Mesendoderm (in vitro differentiated cells): ENCODE measurements at regions not wholly inside any gene's neighbourhood (a gene's known extent, or its start where the extent isn't known, plus 50 kb on each side); places are given as distances from the start of the nearest gene placed in this dataset.

Source experiments
- DNase-seq: peaks from one replicate; pipeline ENCODE4 v3.0.0; 2013
- H2AK5ac ChIP-seq: 2 replicates; pipeline ENCODE4 v1.6.1; 2013; ENCODE audit warnings: low read length, inconsistent platforms
- H2BK120ac ChIP-seq: 2 replicates; pipeline ENCODE4 v1.6.1; 2013; ENCODE audit warnings: low read depth, mild to moderate bottlenecking, low read length, moderate library complexity, mixed read lengths
- H2BK15ac ChIP-seq: replicated peaks from 2 replicates; pipeline ENCODE4 v1.6.1; 2013; ENCODE audit warnings: low read depth, mild to moderate bottlenecking, moderate library complexity
- H2BK5ac ChIP-seq: 2 replicates; pipeline ENCODE4 v1.6.1; 2013; ENCODE audit warnings: low read length, inconsistent platforms
- H3K18ac ChIP-seq: 2 replicates; pipeline ENCODE4 v1.6.1; 2013; ENCODE audit warnings: mild to moderate bottlenecking, low read length, mixed read lengths
- H3K23ac ChIP-seq: one replicate; pipeline ENCODE4 v1.6.1; 2013; ENCODE audit warnings: low read length
- H3K27ac ChIP-seq: 2 replicates; pipeline ENCODE4 v1.5.1; 2013; ENCODE audit warnings: low read depth, mild to moderate bottlenecking, inconsistent platforms, low read length, moderate library complexity
- H3K27me3 ChIP-seq: 2 replicates; pipeline ENCODE4 v1.6.1; 2013; ENCODE audit warnings: low read length, control low read depth, mild to moderate bottlenecking, inconsistent platforms; ENCODE audit not compliant: insufficient read depth, poor library complexity
- H3K36me3 ChIP-seq: 2 replicates; pipeline ENCODE4 v1.6.1; 2013; ENCODE audit warnings: low read length, inconsistent platforms; ENCODE audit not compliant: control insufficient read depth, insufficient read depth
- H3K4ac ChIP-seq: one replicate; pipeline ENCODE4 v1.6.1; 2013; ENCODE audit warnings: low read depth, mild to moderate bottlenecking, low read length, moderate library complexity
- H3K4me1 ChIP-seq: 2 replicates; pipeline ENCODE4 v1.6.1; 2013; ENCODE audit warnings: low read depth, low read length, inconsistent platforms; ENCODE audit not compliant: control insufficient read depth
- H3K4me2 ChIP-seq: 2 replicates; pipeline ENCODE4 v1.6.1; 2013; ENCODE audit warnings: low read length
- H3K4me3 ChIP-seq: 2 replicates; pipeline ENCODE4 v1.5.1; 2013; ENCODE audit warnings: mild to moderate bottlenecking, low read length
- H3K56ac ChIP-seq: one replicate; pipeline ENCODE4 v1.6.1; 2013; ENCODE audit warnings: low read length
- H3K79me1 ChIP-seq: 2 replicates; pipeline ENCODE4 v1.6.1; 2013; ENCODE audit warnings: low read length, inconsistent platforms
- H3K79me2 ChIP-seq: 2 replicates; pipeline ENCODE4 v1.6.1; 2013; ENCODE audit warnings: mild to moderate bottlenecking, low read length; ENCODE audit not compliant: control insufficient read depth, insufficient read depth
- H3K9ac ChIP-seq: 2 replicates; pipeline ENCODE4 v1.6.1; 2013; ENCODE audit warnings: low read length, inconsistent platforms
- H4K5ac ChIP-seq: one replicate; pipeline ENCODE4 v1.6.1; 2013; ENCODE audit warnings: low read length
- H4K8ac ChIP-seq: one replicate; pipeline ENCODE4 v1.6.1; 2013; ENCODE audit warnings: low read depth, mild to moderate bottlenecking, control low read depth, low read length, moderate library complexity
- WGBS: extraction: QIAGEN DNeasy Blood & Tissue Kit; methylation state at CpG from one replicate; pipeline ENCODE4 v1.1.7; 2013; ENCODE audit warnings: low lambda C conversion rate, missing lambda C conversion rate; ENCODE audit not compliant: insufficient coverage; ENCODE audit errors: extremely low coverage; 5-methylcytosine and 5-hydroxymethylcytosine counted together

- Histone ChIP-seq H2BK15ac (no peak overlapping the region), H3K36me3 (no peaks in the 10 kb centered on the region), H4K8ac (no peak overlapping the region), H3K4me3 (no peak overlapping the region), H2BK120ac (no peak overlapping the region), H3K9ac (no peak overlapping the region), H3K18ac (no peak overlapping the region), H3K4me2 (no peak overlapping the region), H3K27ac (no peak overlapping the region), H2AK5ac (no peak overlapping the region), H3K27me3 (no peaks in the 10 kb centered on the region), H4K5ac (no peak overlapping the region), H3K23ac (no peak overlapping the region), H2BK5ac (no peak overlapping the region), H3K4ac (no peak overlapping the region), H3K79me2 (no peaks in the 10 kb centered on the region), H3K79me1 (no peaks in the 10 kb centered on the region), H3K56ac (no peak overlapping the region), H3K4me1 (no peaks in the 10 kb centered on the region)
- no peak for DNase-seq
- WGBS = no CpG with 5 or more reads among the region's 3 CpGs
These were observed 287.8 kb downstream of the MTRR start for GRCh38 chr5:8156706-8157105.

- Histone ChIP-seq H3K4me3 (no peak overlapping the region), H2BK5ac (no peak overlapping the region), H3K4me2 (no peak overlapping the region), H3K79me1 (no peaks in the 10 kb centered on the region), H3K23ac (no peak overlapping the region), H4K8ac (no peak overlapping the region), H3K36me3 (no peaks in the 10 kb centered on the region), H3K56ac (no peak overlapping the region), H3K27ac (no peak overlapping the region), H3K18ac (no peak overlapping the region), H2BK15ac (no peak overlapping the region), H2AK5ac (no peak overlapping the region), H4K5ac (no peak overlapping the region), H3K9ac (no peak overlapping the region), H2BK120ac (no peak overlapping the region), H3K79me2 (no peaks in the 10 kb centered on the region), H3K27me3 (no peaks in the 10 kb centered on the region), H3K4me1 (no peaks in the 10 kb centered on the region), H3K4ac (no peak overlapping the region)
- WGBS = no CpG with 5 or more reads among the region's 7 CpGs
- DNase-seq = no peak
These were observed 288.4 kb downstream of the MTRR start for GRCh38 chr5:8157320-8157822.

- H3K36me3 ChIP-seq = no peaks in the 10 kb centered on the region
- H3K56ac ChIP-seq = no peak overlapping the region
- H3K79me2 ChIP-seq = no peaks in the 10 kb centered on the region
- no peak overlapping the region for H4K5ac ChIP-seq
- no peak overlapping the region for H3K4ac ChIP-seq
- no peak overlapping the region for H3K18ac ChIP-seq
- H3K27ac ChIP-seq = no peak overlapping the region
- no peaks in the 10 kb centered on the region for H3K4me1 ChIP-seq
- no peak overlapping the region for H4K8ac ChIP-seq
- no peak overlapping the region for H2AK5ac ChIP-seq
- H2BK15ac ChIP-seq = no peak overlapping the region
- no peak overlapping the region for H3K23ac ChIP-seq
- H3K27me3 ChIP-seq = no peaks in the 10 kb centered on the region
- no peak overlapping the region for H3K9ac ChIP-seq
- no peaks in the 10 kb centered on the region for H3K79me1 ChIP-seq
- H3K4me3 ChIP-seq = no peak overlapping the region
- no peak overlapping the region for H2BK5ac ChIP-seq
- WGBS = no CpG with 5 or more reads among the region's 5 CpGs
- H2BK120ac ChIP-seq = no peak overlapping the region
- no peak for DNase-seq
- no peak overlapping the region for H3K4me2 ChIP-seq
These were observed 307.2 kb downstream of the MTRR start for GRCh38 chr5:8176101-8176693.

GRCh38 chr5:8184455-8185063, 315.6 kb downstream of the MTRR start:
- Histone ChIP-seq H3K4me2 (no peak overlapping the region), H3K4me3 (no peak overlapping the region), H3K36me3 (no peaks in the 10 kb centered on the region), H3K27me3 (no peaks in the 10 kb centered on the region), H3K4me1 (no peaks in the 10 kb centered on the region), H3K27ac (no peak overlapping the region), H3K79me2 (no peaks in the 10 kb centered on the region), H4K8ac (no peak overlapping the region), H3K56ac (no peak overlapping the region), H2BK15ac (no peak overlapping the region), H2BK5ac (no peak overlapping the region), H3K79me1 (no peaks in the 10 kb centered on the region), H2AK5ac (no peak overlapping the region), H3K23ac (no peak overlapping the region), H2BK120ac (no peak overlapping the region), H3K18ac (no peak overlapping the region), H4K5ac (no peak overlapping the region), H3K4ac (no peak overlapping the region), H3K9ac (no peak overlapping the region)
- peak; percentile 64 for DNase-seq
- WGBS = no CpG with 5 or more reads among the region's 5 CpGs

- H3K4me1 ChIP-seq = no peaks in the 10 kb centered on the region
- H2AK5ac ChIP-seq = no peak overlapping the region
- no peak overlapping the region for H3K56ac ChIP-seq
- no peaks in the 10 kb centered on the region for H3K27me3 ChIP-seq
- H3K79me1 ChIP-seq = no peaks in the 10 kb centered on the region
- H3K23ac ChIP-seq = no peak overlapping the region
- no peak overlapping the region for H2BK5ac ChIP-seq
- no CpG with 5 or more reads among the region's 1 CpG for WGBS
- DNase-seq = no peak
- no peaks in the 10 kb centered on the region for H3K79me2 ChIP-seq
- H3K18ac ChIP-seq = no peak overlapping the region
- no peak overlapping the region for H3K9ac ChIP-seq
- H4K5ac ChIP-seq = no peak overlapping the region
- H3K27ac ChIP-seq = no peak overlapping the region
- no peak overlapping the region for H4K8ac ChIP-seq
- no peak overlapping the region for H3K4me3 ChIP-seq
- H2BK15ac ChIP-seq = no peak overlapping the region
- no peak overlapping the region for H3K4me2 ChIP-seq
- H3K4ac ChIP-seq = no peak overlapping the region
- H3K36me3 ChIP-seq = no peaks in the 10 kb centered on the region
- no peak overlapping the region for H2BK120ac ChIP-seq
These were observed 316.9 kb downstream of the MTRR start for GRCh38 chr5:8185852-8186251.
